ENCODE measurements at regions not wholly inside any gene's neighbourhood (a gene's known extent, or its start where the extent isn't known, plus 50 kb on each side); places are given as distances from the start of the nearest gene placed in this dataset.

DNA sequence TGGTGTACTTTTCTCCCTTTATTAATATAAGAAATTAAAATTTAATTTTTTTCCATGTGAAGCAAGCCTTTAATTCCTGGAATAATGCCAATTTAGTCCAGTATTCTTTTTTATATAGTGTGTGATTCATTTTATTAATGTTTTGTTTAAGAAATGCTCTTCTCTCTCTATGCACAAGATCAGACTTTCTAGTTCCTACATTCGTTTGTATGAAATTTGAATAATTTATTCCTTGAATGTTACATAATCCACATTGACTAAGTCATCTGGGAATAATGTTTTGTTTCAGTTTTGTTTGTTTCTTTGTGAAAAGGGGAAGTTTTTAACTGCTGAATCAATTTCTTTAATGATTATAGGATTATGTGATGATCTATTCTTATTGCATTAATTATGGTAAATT lies 181.4 kb upstream of the ID4 start (continued):
- TF ChIP-seq, protein P1, sequence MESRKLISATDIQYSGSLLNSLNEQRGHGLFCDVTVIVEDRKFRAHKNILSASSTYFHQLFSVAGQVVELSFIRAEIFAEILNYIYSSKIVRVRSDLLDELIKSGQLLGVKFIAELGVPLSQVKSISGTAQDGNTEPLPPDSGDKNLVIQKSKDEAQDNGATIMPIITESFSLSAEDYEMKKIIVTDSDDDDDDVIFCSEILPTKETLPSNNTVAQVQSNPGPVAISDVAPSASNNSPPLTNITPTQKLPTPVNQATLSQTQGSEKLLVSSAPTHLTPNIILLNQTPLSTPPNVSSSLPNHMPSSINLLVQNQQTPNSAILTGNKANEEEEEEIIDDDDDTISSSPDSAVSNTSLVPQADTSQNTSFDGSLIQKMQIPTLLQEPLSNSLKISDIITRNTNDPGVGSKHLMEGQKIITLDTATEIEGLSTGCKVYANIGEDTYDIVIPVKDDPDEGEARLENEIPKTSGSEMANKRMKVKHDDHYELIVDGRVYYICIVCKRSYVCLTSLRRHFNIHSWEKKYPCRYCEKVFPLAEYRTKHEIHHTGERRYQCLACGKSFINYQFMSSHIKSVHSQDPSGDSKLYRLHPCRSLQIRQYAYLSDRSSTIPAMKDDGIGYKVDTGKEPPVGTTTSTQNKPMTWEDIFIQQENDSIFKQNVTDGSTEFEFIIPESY (IDR thresholded peaks at IDR 0.05; ENCODE audit: extremely low read depth, insufficient replicate concordance, low read length) = no peak
- TF ChIP-seq SP1 (IDR thresholded peaks at IDR 0.05; ENCODE audit: low read depth) (no peak), EGR1 (IDR thresholded peaks at IDR 0.05; ENCODE audit: low read depth) (no peak), CTCF (IDR thresholded peaks at IDR 0.05 in 2 of 3, conservative IDR thresholded peaks at IDR 0.05 in 1 of 3; ENCODE audit: borderline replicate concordance in 1 of 3, insufficient read depth in 1 of 3, low read depth in 2 of 3, low read length in 2 of 3) (no peak), SIN3A (IDR thresholded peaks at IDR 0.05; ENCODE audit: low read depth) (no peak)

DNA sequence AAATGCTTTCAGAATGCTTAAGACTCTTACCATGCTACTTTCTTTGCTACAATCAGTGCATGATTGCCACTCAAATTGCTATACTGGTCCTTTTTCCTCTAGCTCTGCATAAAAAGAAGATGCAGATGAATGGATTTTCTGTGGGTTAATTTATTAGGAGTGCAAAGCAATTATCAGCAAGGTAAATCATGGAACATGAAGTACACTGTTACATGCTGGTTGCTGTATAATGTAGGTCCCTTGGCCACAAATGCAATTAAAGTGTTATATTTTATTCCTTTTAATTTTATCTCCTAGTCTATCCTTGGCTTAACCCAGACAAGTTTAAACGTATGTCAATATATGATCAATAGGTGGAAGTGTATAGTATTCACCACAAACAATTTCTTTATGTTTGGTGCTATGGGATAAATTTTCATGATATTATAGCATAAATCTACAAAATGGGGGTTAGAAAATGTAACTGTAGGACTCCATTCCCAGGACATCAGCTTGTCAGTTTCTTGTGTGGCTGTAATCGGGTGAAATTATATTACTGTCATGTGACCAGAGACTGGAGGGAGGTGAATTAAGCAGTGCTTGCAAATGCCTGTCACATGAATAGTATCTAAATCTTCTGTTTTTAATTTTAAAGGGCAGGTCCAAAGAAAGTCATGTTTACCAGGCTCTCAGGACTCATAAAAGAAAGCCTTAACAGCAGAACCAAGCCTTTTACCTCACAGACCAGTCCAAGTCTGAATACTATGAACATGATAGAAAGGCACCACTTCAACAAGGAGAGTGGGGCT lies 176.9 kb upstream of the ID4 start:
- Histone ChIP-seq H2AFZ (ENCODE audit: low read depth, low read length, poor library complexity, severe bottlenecking) (no peak overlapping the region), H3K9me2 (ENCODE audit: insufficient read depth) (no peaks in the 10 kb centered on the region), H3K9ac (ENCODE audit: low read length) (no peak overlapping the region), H4K20me1 (ENCODE audit: insufficient read depth) (no peaks in the 10 kb centered on the region), H3K27me3 (ENCODE audit: insufficient read depth, low read length) (no peaks in the 10 kb centered on the region), H3K9me3 (ENCODE audit: control insufficient read depth in 1 of 2, insufficient read depth in 1 of 2, low read depth in 1 of 2, low read length in 2 of 2) (no peaks in the 10 kb centered on the region), H3K79me2 (ENCODE audit: insufficient read depth, low read length) (no peaks in the 10 kb centered on the region), H3K27ac (ENCODE audit: low read depth, low read length) (no peak overlapping the region), H3K4me2 (ENCODE audit: low read length) (no peak overlapping the region), H3K4me3 (replicated peaks in 1 of 2; ENCODE audit: low read depth in 1 of 2, low read length in 2 of 2) (no peak overlapping the region), H3K36me3 (ENCODE audit: control insufficient read depth in 1 of 2, insufficient read depth in 2 of 2, low read length in 2 of 2) (no peaks in the 10 kb centered on the region), H3K4me1 (ENCODE audit: control insufficient read depth in 1 of 2, insufficient read depth in 2 of 2, low read length in 2 of 2) (no peaks in the 10 kb centered on the region)
- intact Hi-C loops (cut with micrococcal nuclease) = no loop called here
- ChIA-PET CTCF (no interaction called here), RAD21 (ENCODE audit: low non-redundant PET in 1 of 2, low total read pairs in 2 of 2, uncharacterized antibody in 2 of 2, unreplicated experiment in 2 of 2) (no interaction called here), POLR2A (no interaction called here)
- no TSS peak for BruUV-seq (replicated peaks)
- ATAC-seq (no peak), DNase-seq (ENCODE audit: low read depth, low spot score) (no peak)
- TF ChIP-seq POLR2A (IDR thresholded peaks at IDR 0.05; ENCODE audit: borderline replicate concordance, extremely low read depth, insufficient read depth, insufficient read length) (no peak), ZFX (IDR thresholded peaks at IDR 0.05) (no peak), SRF (IDR thresholded peaks at IDR 0.05; ENCODE audit: low read depth) (no peak), CBX3 (IDR thresholded peaks at IDR 0.05; ENCODE audit: low read depth) (no peak), JUND (IDR thresholded peaks at IDR 0.05) (no peak), RAD21 (IDR thresholded peaks at IDR 0.05; ENCODE audit: low read depth) (no peak), EGR1 (IDR thresholded peaks at IDR 0.05; ENCODE audit: low read depth) (no peak), POLR2AphosphoS5 (IDR thresholded peaks at IDR 0.05; ENCODE audit: low read depth, low read length) (no peak), CTCF (IDR thresholded peaks at IDR 0.05 in 2 of 3, conservative IDR thresholded peaks at IDR 0.05 in 1 of 3; ENCODE audit: borderline replicate concordance in 1 of 3, insufficient read depth in 1 of 3, low read depth in 2 of 3, low read length in 2 of 3) (no peak), ELF1 (IDR thresholded peaks at IDR 0.05; ENCODE audit: borderline replicate concordance, low read depth) (no peak), EZH2 (IDR thresholded peaks at IDR 0.05) (no peak), TCF7L2 (IDR thresholded peaks at IDR 0.05; ENCODE audit: borderline replicate concordance, extremely low read depth, insufficient read depth, insufficient read length) (no peak), SP1 (IDR thresholded peaks at IDR 0.05; ENCODE audit: low read depth) (no peak), SIN3A (IDR thresholded peaks at IDR 0.05; ENCODE audit: low read depth) (no peak), CEBPB (IDR thresholded peaks at IDR 0.05; ENCODE audit: low read depth) (no peak)
- TF ChIP-seq, protein P2, sequence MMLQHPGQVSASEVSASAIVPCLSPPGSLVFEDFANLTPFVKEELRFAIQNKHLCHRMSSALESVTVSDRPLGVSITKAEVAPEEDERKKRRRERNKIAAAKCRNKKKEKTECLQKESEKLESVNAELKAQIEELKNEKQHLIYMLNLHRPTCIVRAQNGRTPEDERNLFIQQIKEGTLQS (IDR thresholded peaks at IDR 0.05) = no peak
